ENCODE measurements at regions not wholly inside any gene's neighbourhood (a gene's known extent, or its start where the extent isn't known, plus 50 kb on each side); places are given as distances from the start of the nearest gene placed in this dataset.
"Not testable (repeated sequence)": the region's sequence is repeated elsewhere in the genome, so short reads cannot be mapped to it uniquely, and the experiment has no call there.

- H3K4me3 Mint-ChIP-seq; CTCF ChIA-PET; H3K36me3 Mint-ChIP-seq (ENCODE audit: low read depth); H3K4me1 Mint-ChIP-seq; DNase-seq; H3K9me3 Mint-ChIP-seq; H3K27ac Mint-ChIP-seq; POLR2A ChIA-PET: not testable (repeated sequence)
- H3K27me3 Mint-ChIP-seq, result peaks cover 17% of the 10 kb centered on the region
Measured at GRCh38 chr10:84602543-84602942, 274.2 kb downstream of the CCSER2 start.

- Mint-ChIP-seq H3K36me3 (ENCODE audit: low read depth) (no peaks in the 10 kb centered on the region), H3K9me3 (no peaks in the 10 kb centered on the region), H3K4me1 (peaks cover 10% of the 10 kb centered on the region), H3K27me3 (peaks cover 13% of the 10 kb centered on the region), H3K27ac (no peak overlapping the region), H3K4me3 (no peak overlapping the region)
- no peak for DNase-seq
- POLR2A ChIA-PET, result no interaction called here
- CTCF ChIA-PET, result no interaction called here
Measured at GRCh38 chr10:84603971-84604370, 275.6 kb downstream of the CCSER2 start.

GRCh38 chr10:84605802-84606201, 277.4 kb downstream of the CCSER2 start:
- Mint-ChIP-seq H3K4me3 (no peak overlapping the region), H3K27me3 (peaks cover 20% of the 10 kb centered on the region), H3K9me3 (no peaks in the 10 kb centered on the region), H3K36me3 (ENCODE audit: low read depth) (no peaks in the 10 kb centered on the region), H3K27ac (no peak overlapping the region), H3K4me1 (peaks cover 10% of the 10 kb centered on the region)
- ChIA-PET POLR2A (interaction anchor here (0.6 kb wide), 1 partner anchor 25 kb away, joined by 4 read pairs; no protein-coding TSS in a partner anchor), CTCF (no interaction called here)
- DNase-seq, result no peak

- Mint-ChIP-seq H3K9me3 (no peaks in the 10 kb centered on the region), H3K27me3 (peaks cover 24% of the 10 kb centered on the region), H3K4me1 (peaks cover 10% of the 10 kb centered on the region), H3K36me3 (ENCODE audit: low read depth) (no peaks in the 10 kb centered on the region), H3K4me3 (no peak overlapping the region), H3K27ac (no peak overlapping the region)
- no peak for DNase-seq
- ChIA-PET CTCF (no interaction called here), POLR2A (no interaction called here)
Measured at GRCh38 chr10:84606428-84606827, 278.0 kb downstream of the CCSER2 start.

GRCh38 chr10:84607044-84607443, 278.7 kb downstream of the CCSER2 start:
- Mint-ChIP-seq H3K4me1 (peaks cover 10% of the 10 kb centered on the region), H3K4me3 (no peak overlapping the region), H3K9me3 (no peaks in the 10 kb centered on the region), H3K36me3 (ENCODE audit: low read depth) (no peaks in the 10 kb centered on the region), H3K27ac (no peak overlapping the region), H3K27me3 (peaks cover 24% of the 10 kb centered on the region)
- ChIA-PET CTCF (no interaction called here), POLR2A (no interaction called here)
- DNase-seq, result no peak

GRCh38 chr10:84607523-84607922, 279.1 kb downstream of the CCSER2 start:
- no peak overlapping the region for H3K27ac Mint-ChIP-seq
- no peak overlapping the region for H3K4me3 Mint-ChIP-seq
- H3K27me3 Mint-ChIP-seq, result peaks cover 24% of the 10 kb centered on the region
- peaks cover 10% of the 10 kb centered on the region for H3K4me1 Mint-ChIP-seq
- H3K9me3 Mint-ChIP-seq, result no peaks in the 10 kb centered on the region
- no peaks in the 10 kb centered on the region for H3K36me3 Mint-ChIP-seq (ENCODE audit: low read depth)
- ChIA-PET CTCF (no interaction called here), POLR2A (no interaction called here)
- no peak for DNase-seq

GRCh38 chr10:84608126-84608525, 279.7 kb downstream of the CCSER2 start:
- ChIA-PET POLR2A (no interaction called here), CTCF (no interaction called here)
- DNase-seq, result peak; percentile 14
- Mint-ChIP-seq H3K9me3 (no peaks in the 10 kb centered on the region), H3K27ac (no peak overlapping the region), H3K4me1 (peaks cover 10% of the 10 kb centered on the region), H3K4me3 (no peak overlapping the region), H3K36me3 (ENCODE audit: low read depth) (no peaks in the 10 kb centered on the region), H3K27me3 (peaks cover 24% of the 10 kb centered on the region)

- H3K4me1 Mint-ChIP-seq, result peaks cover 3% of the 10 kb centered on the region
- peaks cover 16% of the 10 kb centered on the region for H3K27me3 Mint-ChIP-seq
- no peak for DNase-seq
- H3K27ac Mint-ChIP-seq, result no peak overlapping the region
- ChIA-PET CTCF (no interaction called here), POLR2A (no interaction called here)
- no peak overlapping the region for H3K4me3 Mint-ChIP-seq
- H3K36me3 Mint-ChIP-seq (ENCODE audit: low read depth), result no peaks in the 10 kb centered on the region
- no peaks in the 10 kb centered on the region for H3K9me3 Mint-ChIP-seq
Measured at GRCh38 chr10:84613336-84614021, 285.1 kb downstream of the CCSER2 start.

- Mint-ChIP-seq H3K4me1 (no peaks in the 10 kb centered on the region), H3K27ac (no peak overlapping the region), H3K9me3 (no peaks in the 10 kb centered on the region), H3K27me3 (no peaks in the 10 kb centered on the region), H3K36me3 (ENCODE audit: low read depth) (no peaks in the 10 kb centered on the region), H3K4me3 (no peak overlapping the region)
- ChIA-PET POLR2A (no interaction called here), CTCF (no interaction called here)
- DNase-seq, result no peak
Measured at GRCh38 chr10:84626397-84627087, 298.2 kb downstream of the CCSER2 start.

GRCh38 chr10:84632866-84633265, 304.5 kb downstream of the CCSER2 start:
- ChIA-PET CTCF (no interaction called here), POLR2A (no interaction called here)
- Mint-ChIP-seq H3K36me3 (ENCODE audit: low read depth) (no peaks in the 10 kb centered on the region), H3K27ac (no peak overlapping the region), H3K4me3 (no peak overlapping the region), H3K4me1 (no peaks in the 10 kb centered on the region), H3K9me3 (no peaks in the 10 kb centered on the region), H3K27me3 (peaks cover 2% of the 10 kb centered on the region)
- DNase-seq, result no peak

- no peaks in the 10 kb centered on the region for H3K9me3 Mint-ChIP-seq
- H3K27ac Mint-ChIP-seq, result no peak overlapping the region
- ChIA-PET CTCF (no interaction called here), POLR2A (no interaction called here)
- H3K4me3 Mint-ChIP-seq, result no peak overlapping the region
- DNase-seq, result no peak
- peaks cover 2% of the 10 kb centered on the region for H3K27me3 Mint-ChIP-seq
- H3K4me1 Mint-ChIP-seq, result no peaks in the 10 kb centered on the region
- H3K36me3 Mint-ChIP-seq (ENCODE audit: low read depth), result no peaks in the 10 kb centered on the region
Measured at GRCh38 chr10:84634636-84635035, 306.2 kb downstream of the CCSER2 start.

- H3K27ac Mint-ChIP-seq; H3K4me3 Mint-ChIP-seq; CTCF ChIA-PET; DNase-seq; H3K9me3 Mint-ChIP-seq; POLR2A ChIA-PET; H3K4me1 Mint-ChIP-seq; H3K36me3 Mint-ChIP-seq (ENCODE audit: low read depth): not testable (repeated sequence)
- peaks cover 19% of the 10 kb centered on the region for H3K27me3 Mint-ChIP-seq
Measured at GRCh38 chr10:84650628-84651027, 322.2 kb downstream of the CCSER2 start.

- ChIA-PET POLR2A (no interaction called here), CTCF (interaction anchor here (0.6 kb wide), 1 partner anchor 1976 kb away, joined by 5 read pairs; no protein-coding TSS in a partner anchor)
- H3K27ac Mint-ChIP-seq, result no peak overlapping the region
- H3K27me3 Mint-ChIP-seq, result peaks cover 11% of the 10 kb centered on the region
- H3K36me3 Mint-ChIP-seq (ENCODE audit: low read depth), result no peaks in the 10 kb centered on the region
- DNase-seq, result no peak
- H3K4me3 Mint-ChIP-seq, result no peak overlapping the region
- peaks cover 2% of the 10 kb centered on the region for H3K4me1 Mint-ChIP-seq
- no peaks in the 10 kb centered on the region for H3K9me3 Mint-ChIP-seq
Measured at GRCh38 chr10:84654671-84655070, 326.3 kb downstream of the CCSER2 start.

- H3K9me3 Mint-ChIP-seq, result no peaks in the 10 kb centered on the region
- H3K36me3 Mint-ChIP-seq (ENCODE audit: low read depth), result no peaks in the 10 kb centered on the region
- POLR2A ChIA-PET, result no interaction called here
- H3K27ac Mint-ChIP-seq, result no peak overlapping the region
- no peak overlapping the region for H3K4me3 Mint-ChIP-seq
- DNase-seq, result no peak
- peaks cover 4% of the 10 kb centered on the region for H3K27me3 Mint-ChIP-seq
- H3K4me1 Mint-ChIP-seq, result peaks cover 11% of the 10 kb centered on the region
- CTCF ChIA-PET, result no interaction called here
Measured at GRCh38 chr10:84659027-84659426, 330.6 kb downstream of the CCSER2 start.

Data from activated CD4-positive, alpha-beta T cell treated with anti-CD3 and anti-CD28 coated beads, Interleukin-2, amount 10 ng/mL, durations not matched to agents 7 days and 5 days (primary cell).